ENCODE measurements at regions not wholly inside any gene's neighbourhood (a gene's known extent, or its start where the extent isn't known, plus 50 kb on each side); places are given as distances from the start of the nearest gene placed in this dataset.

GRCh38 chr1:232225336-232226131 lies 404.4 kb downstream of the SIPA1L2 start:
- Histone ChIP-seq H3K4me3 (ENCODE audit: low read depth in 1 of 3, low read length in 3 of 3) (no peak overlapping the region), H3K27ac (ENCODE audit: low read depth in 1 of 3, low read length in 2 of 3) (no peak overlapping the region), H3K9me3 (ENCODE audit: control insufficient read depth in 2 of 2, insufficient read depth in 1 of 2, low read depth in 1 of 2, low read length in 1 of 2) (no peaks in the 10 kb centered on the region), H3K4me1 (ENCODE audit: control insufficient read depth in 3 of 3, insufficient read depth in 2 of 3, low read depth in 1 of 3, low read length in 2 of 3) (no peaks in the 10 kb centered on the region), H3K27me3 (ENCODE audit: control insufficient read depth in 3 of 3, insufficient read depth in 3 of 3, low read length in 3 of 3) (no peaks in the 10 kb centered on the region), H3K36me3 (ENCODE audit: control insufficient read depth in 3 of 3, insufficient read depth in 2 of 3, low read depth in 1 of 3, low read length in 3 of 3) (no peaks in the 10 kb centered on the region)
- DNase-seq (no peak), FAIRE-seq (no peak)
- 79 to 84% (median 79%) methylated on average over 13 of the region's 13 CpGs for WGBS, 3 donors

GRCh38 chr1:232223887-232224286 lies 406.0 kb downstream of the SIPA1L2 start:
- 89 to 92% (median 89%) methylated on average over 7 of the region's 7 CpGs for WGBS, 3 donors
- Histone ChIP-seq H3K4me3 (ENCODE audit: low read depth in 1 of 3, low read length in 3 of 3) (no peak overlapping the region), H3K27me3 (ENCODE audit: control insufficient read depth in 3 of 3, insufficient read depth in 3 of 3, low read length in 3 of 3) (no peaks in the 10 kb centered on the region), H3K27ac (ENCODE audit: low read depth in 1 of 3, low read length in 2 of 3) (no peak overlapping the region), H3K9me3 (ENCODE audit: control insufficient read depth in 2 of 2, insufficient read depth in 1 of 2, low read depth in 1 of 2, low read length in 1 of 2) (no peaks in the 10 kb centered on the region), H3K36me3 (ENCODE audit: control insufficient read depth in 3 of 3, insufficient read depth in 2 of 3, low read depth in 1 of 3, low read length in 3 of 3) (no peaks in the 10 kb centered on the region), H3K4me1 (ENCODE audit: control insufficient read depth in 3 of 3, insufficient read depth in 2 of 3, low read depth in 1 of 3, low read length in 2 of 3) (no peaks in the 10 kb centered on the region)
- FAIRE-seq: no peak
- DNase-seq: no peak

- Histone ChIP-seq H3K36me3 (ENCODE audit: control insufficient read depth in 3 of 3, insufficient read depth in 2 of 3, low read depth in 1 of 3, low read length in 3 of 3) (no peaks in the 10 kb centered on the region), H3K9me3 (ENCODE audit: control insufficient read depth in 2 of 2, insufficient read depth in 1 of 2, low read depth in 1 of 2, low read length in 1 of 2) (no peaks in the 10 kb centered on the region), H3K27me3 (ENCODE audit: control insufficient read depth in 3 of 3, insufficient read depth in 3 of 3, low read length in 3 of 3) (no peaks in the 10 kb centered on the region), H3K4me1 (ENCODE audit: control insufficient read depth in 3 of 3, insufficient read depth in 2 of 3, low read depth in 1 of 3, low read length in 2 of 3) (no peaks in the 10 kb centered on the region), H3K4me3 (ENCODE audit: low read depth in 1 of 3, low read length in 3 of 3) (no peak overlapping the region), H3K27ac (ENCODE audit: low read depth in 1 of 3, low read length in 2 of 3) (no peak overlapping the region)
- 93 to 96% (median 93%) methylated on average over 2 of the region's 2 CpGs for WGBS, 3 donors
- FAIRE-seq (no peak), DNase-seq (no peak)
These were observed 406.7 kb downstream of the SIPA1L2 start for GRCh38 chr1:232223183-232223708.

GRCh38 chr1:232222614-232223013 lies 407.3 kb downstream of the SIPA1L2 start:
- no peak overlapping the region for H3K27ac ChIP-seq (ENCODE audit: low read depth in 1 of 3, low read length in 2 of 3)
- no peaks in the 10 kb centered on the region for H3K4me1 ChIP-seq (ENCODE audit: control insufficient read depth in 3 of 3, insufficient read depth in 2 of 3, low read depth in 1 of 3, low read length in 2 of 3)
- no peak overlapping the region for H3K4me3 ChIP-seq (ENCODE audit: low read depth in 1 of 3, low read length in 3 of 3)
- WGBS, 3 donors: 95 to 99% (median 96%) methylated on average over 4 of the region's 4 CpGs
- DNase-seq (peak in 1 of 2 donors; percentile 9), FAIRE-seq (no peak)
- H3K9me3 ChIP-seq (ENCODE audit: control insufficient read depth in 2 of 2, insufficient read depth in 1 of 2, low read depth in 1 of 2, low read length in 1 of 2): no peaks in the 10 kb centered on the region
- H3K27me3 ChIP-seq (ENCODE audit: control insufficient read depth in 3 of 3, insufficient read depth in 3 of 3, low read length in 3 of 3): no peaks in the 10 kb centered on the region
- H3K36me3 ChIP-seq (ENCODE audit: control insufficient read depth in 3 of 3, insufficient read depth in 2 of 3, low read depth in 1 of 3, low read length in 3 of 3): no peaks in the 10 kb centered on the region

GRCh38 chr1:232221802-232222499 lies 408.0 kb downstream of the SIPA1L2 start:
- no peak overlapping the region for H3K4me3 ChIP-seq (ENCODE audit: low read depth in 1 of 3, low read length in 3 of 3)
- WGBS, 3 donors: 86 to 94% (median 93%) methylated on average over 3 of the region's 3 CpGs
- no peaks in the 10 kb centered on the region for H3K27me3 ChIP-seq (ENCODE audit: control insufficient read depth in 3 of 3, insufficient read depth in 3 of 3, low read length in 3 of 3)
- H3K36me3 ChIP-seq (ENCODE audit: control insufficient read depth in 3 of 3, insufficient read depth in 2 of 3, low read depth in 1 of 3, low read length in 3 of 3): no peaks in the 10 kb centered on the region
- no peak for FAIRE-seq
- no peak overlapping the region for H3K27ac ChIP-seq (ENCODE audit: low read depth in 1 of 3, low read length in 2 of 3)
- DNase-seq: no peak
- no peaks in the 10 kb centered on the region for H3K9me3 ChIP-seq (ENCODE audit: control insufficient read depth in 2 of 2, insufficient read depth in 1 of 2, low read depth in 1 of 2, low read length in 1 of 2)
- no peaks in the 10 kb centered on the region for H3K4me1 ChIP-seq (ENCODE audit: control insufficient read depth in 3 of 3, insufficient read depth in 2 of 3, low read depth in 1 of 3, low read length in 2 of 3)

- Histone ChIP-seq H3K36me3 (ENCODE audit: control insufficient read depth in 3 of 3, insufficient read depth in 2 of 3, low read depth in 1 of 3, low read length in 3 of 3) (no peaks in the 10 kb centered on the region), H3K4me1 (ENCODE audit: control insufficient read depth in 3 of 3, insufficient read depth in 2 of 3, low read depth in 1 of 3, low read length in 2 of 3) (no peaks in the 10 kb centered on the region), H3K27me3 (ENCODE audit: control insufficient read depth in 3 of 3, insufficient read depth in 3 of 3, low read length in 3 of 3) (no peaks in the 10 kb centered on the region), H3K9me3 (ENCODE audit: control insufficient read depth in 2 of 2, insufficient read depth in 1 of 2, low read depth in 1 of 2, low read length in 1 of 2) (no peaks in the 10 kb centered on the region), H3K4me3 (ENCODE audit: low read depth in 1 of 3, low read length in 3 of 3) (no peak overlapping the region), H3K27ac (ENCODE audit: low read depth in 1 of 3, low read length in 2 of 3) (no peak overlapping the region)
- 77 to 90% (median 83%) methylated on average over 7 of the region's 7 CpGs for WGBS, 3 donors
- FAIRE-seq (no peak), DNase-seq (no peak)
These were observed 410.7 kb downstream of the SIPA1L2 start for GRCh38 chr1:232218955-232219865.

- 81 to 94% (median 87%) methylated on average over 1 of the region's 1 CpG for WGBS, 3 donors
- FAIRE-seq (no peak), DNase-seq (no peak)
- no peaks in the 10 kb centered on the region for H3K36me3 ChIP-seq (ENCODE audit: control insufficient read depth in 3 of 3, insufficient read depth in 2 of 3, low read depth in 1 of 3, low read length in 3 of 3)
- H3K4me3 ChIP-seq (ENCODE audit: low read depth in 1 of 3, low read length in 3 of 3): no peak overlapping the region
- H3K4me1 ChIP-seq (ENCODE audit: control insufficient read depth in 3 of 3, insufficient read depth in 2 of 3, low read depth in 1 of 3, low read length in 2 of 3): no peaks in the 10 kb centered on the region
- H3K27me3 ChIP-seq (ENCODE audit: control insufficient read depth in 3 of 3, insufficient read depth in 3 of 3, low read length in 3 of 3): no peaks in the 10 kb centered on the region
- H3K27ac ChIP-seq (ENCODE audit: low read depth in 1 of 3, low read length in 2 of 3): no peak overlapping the region
- H3K9me3 ChIP-seq (ENCODE audit: control insufficient read depth in 2 of 2, insufficient read depth in 1 of 2, low read depth in 1 of 2, low read length in 1 of 2): no peaks in the 10 kb centered on the region
These were observed 416.0 kb downstream of the SIPA1L2 start for GRCh38 chr1:232213928-232214327.

GRCh38 chr1:232212253-232212652 lies 417.7 kb downstream of the SIPA1L2 start:
- H3K4me3 ChIP-seq (ENCODE audit: low read depth in 1 of 3, low read length in 3 of 3): no peak overlapping the region
- no peak overlapping the region for H3K27ac ChIP-seq (ENCODE audit: low read depth in 1 of 3, low read length in 2 of 3)
- FAIRE-seq: no peak
- H3K36me3 ChIP-seq (ENCODE audit: control insufficient read depth in 3 of 3, insufficient read depth in 2 of 3, low read depth in 1 of 3, low read length in 3 of 3): no peaks in the 10 kb centered on the region
- no peak for DNase-seq
- H3K4me1 ChIP-seq (ENCODE audit: control insufficient read depth in 3 of 3, insufficient read depth in 2 of 3, low read depth in 1 of 3, low read length in 2 of 3): no peaks in the 10 kb centered on the region
- no peaks in the 10 kb centered on the region for H3K27me3 ChIP-seq (ENCODE audit: control insufficient read depth in 3 of 3, insufficient read depth in 3 of 3, low read length in 3 of 3)
- 55 to 90% (median 79%) methylated on average over 1 of the region's 1 CpG for WGBS, 3 donors
- H3K9me3 ChIP-seq (ENCODE audit: control insufficient read depth in 2 of 2, insufficient read depth in 1 of 2, low read depth in 1 of 2, low read length in 1 of 2): no peaks in the 10 kb centered on the region

Data from small intestine (tissue), 7 donors.